GM06990 (cell line): ENCODE measurements at regions not wholly inside any gene's neighbourhood (a gene's known extent, or its start where the extent isn't known, plus 50 kb on each side); places are given as distances from the start of the nearest gene placed in this dataset.

Experiments used
- DNase-seq: peaks from one replicate; pipeline ENCODE4 v3.0.0-alpha.2; 2011; ENCODE audit not compliant: insufficient read length; ENCODE audit errors: extremely low read depth
- H3K27me3 ChIP-seq: replicated peaks from 2 replicates; pipeline ENCODE4 v1.6.0; 2011; ENCODE audit warnings: low read length; ENCODE audit not compliant: control insufficient read depth, insufficient read depth
- H3K36me3 ChIP-seq: 2 replicates; pipeline ENCODE4 v1.5.1; 2011; ENCODE audit warnings: low read length; ENCODE audit not compliant: control insufficient read depth, insufficient read depth
- H3K4me3 ChIP-seq: replicated peaks from 2 replicates; pipeline ENCODE4 v1.5.1; 2011; ENCODE audit warnings: low read depth, mild to moderate bottlenecking, control low read depth, low read length
- TF ChIP-seq, protein P1 (sequence below): IDR thresholded peaks from 2 replicates; pipeline ENCODE4 v1.5.1; 2011; ENCODE audit warnings: low read length, control low read depth, mild to moderate bottlenecking, inconsistent platforms; ENCODE audit not compliant: insufficient read depth, poor library complexity, severe bottlenecking

DNA sequence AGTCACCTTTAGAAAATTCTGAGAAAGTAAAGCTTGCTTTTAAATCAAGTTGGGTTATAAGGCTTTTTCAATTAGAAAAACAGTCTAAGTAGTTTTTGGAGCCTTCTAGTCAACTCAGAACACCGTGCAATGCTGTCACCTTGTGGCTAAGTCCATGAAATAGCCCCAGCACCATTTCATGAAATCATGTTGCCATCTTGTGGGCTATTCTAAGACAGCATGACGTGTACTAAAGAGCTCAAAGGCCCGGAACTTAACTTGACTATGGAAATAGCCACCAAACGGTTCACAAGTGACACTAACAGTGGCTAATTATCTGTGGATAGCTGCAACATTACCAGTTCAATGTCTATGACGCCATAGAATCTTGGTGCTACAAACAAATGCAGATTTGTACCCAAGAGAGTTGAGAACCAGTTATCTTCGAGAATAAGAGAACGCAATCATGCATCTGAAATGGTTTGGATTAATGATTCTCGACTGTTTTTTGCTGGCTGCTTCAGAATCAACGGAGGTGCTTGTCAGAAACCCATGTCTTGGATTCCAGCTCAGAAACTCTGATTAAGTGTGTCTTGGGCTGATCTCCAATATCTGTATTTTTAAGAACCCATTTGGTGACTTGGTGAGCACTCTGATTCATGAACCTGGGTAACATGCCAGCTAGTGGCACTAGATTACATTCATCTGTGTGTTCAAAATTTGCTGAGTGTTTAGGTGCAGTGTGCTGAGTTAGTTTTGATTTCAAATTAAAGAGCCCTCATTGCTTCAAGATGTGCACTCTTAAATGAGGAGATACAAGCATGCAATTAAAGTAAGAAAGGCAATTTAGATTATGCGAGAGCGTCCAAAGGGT, 111.2 kb upstream of the MCTP2 start:
- H3K27me3 ChIP-seq, result no peaks in the 10 kb centered on the region
- DNase-seq, result peak; percentile 19
- no peak overlapping the region for H3K4me3 ChIP-seq
- TF ChIP-seq, protein P1, sequence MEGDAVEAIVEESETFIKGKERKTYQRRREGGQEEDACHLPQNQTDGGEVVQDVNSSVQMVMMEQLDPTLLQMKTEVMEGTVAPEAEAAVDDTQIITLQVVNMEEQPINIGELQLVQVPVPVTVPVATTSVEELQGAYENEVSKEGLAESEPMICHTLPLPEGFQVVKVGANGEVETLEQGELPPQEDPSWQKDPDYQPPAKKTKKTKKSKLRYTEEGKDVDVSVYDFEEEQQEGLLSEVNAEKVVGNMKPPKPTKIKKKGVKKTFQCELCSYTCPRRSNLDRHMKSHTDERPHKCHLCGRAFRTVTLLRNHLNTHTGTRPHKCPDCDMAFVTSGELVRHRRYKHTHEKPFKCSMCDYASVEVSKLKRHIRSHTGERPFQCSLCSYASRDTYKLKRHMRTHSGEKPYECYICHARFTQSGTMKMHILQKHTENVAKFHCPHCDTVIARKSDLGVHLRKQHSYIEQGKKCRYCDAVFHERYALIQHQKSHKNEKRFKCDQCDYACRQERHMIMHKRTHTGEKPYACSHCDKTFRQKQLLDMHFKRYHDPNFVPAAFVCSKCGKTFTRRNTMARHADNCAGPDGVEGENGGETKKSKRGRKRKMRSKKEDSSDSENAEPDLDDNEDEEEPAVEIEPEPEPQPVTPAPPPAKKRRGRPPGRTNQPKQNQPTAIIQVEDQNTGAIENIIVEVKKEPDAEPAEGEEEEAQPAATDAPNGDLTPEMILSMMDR, result peak; percentile 85
- H3K36me3 ChIP-seq, result no peaks in the 10 kb centered on the region

DNA sequence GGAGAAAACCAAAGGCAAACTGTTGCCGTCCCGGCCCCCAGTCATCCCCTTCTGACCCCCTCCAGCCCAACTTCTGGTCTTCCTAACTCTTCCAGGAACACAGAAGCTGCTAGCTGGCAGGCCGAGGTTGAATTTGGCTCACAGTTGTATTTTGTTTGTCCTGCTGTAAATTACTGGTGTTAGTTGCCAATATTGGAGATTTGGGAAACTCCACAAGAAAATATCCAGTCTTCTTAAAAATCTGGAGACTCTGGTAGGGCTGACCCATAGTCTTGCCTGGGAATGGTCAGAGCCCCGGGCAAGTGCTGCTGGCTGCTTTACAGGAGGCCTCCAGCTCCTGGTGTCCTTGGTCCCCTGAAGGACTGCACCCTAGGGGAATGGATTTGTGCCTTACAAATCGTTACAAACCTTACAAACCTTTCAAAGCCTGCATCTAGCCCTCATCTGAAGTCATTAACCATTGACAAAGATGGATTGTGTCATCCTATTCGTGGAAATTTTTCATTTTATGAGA, 112.0 kb upstream of the MCTP2 start:
- TF ChIP-seq, protein P1, result no peak
- no peaks in the 10 kb centered on the region for H3K36me3 ChIP-seq
- no peak overlapping the region for H3K4me3 ChIP-seq
- no peaks in the 10 kb centered on the region for H3K27me3 ChIP-seq
- DNase-seq, result no peak

DNA sequence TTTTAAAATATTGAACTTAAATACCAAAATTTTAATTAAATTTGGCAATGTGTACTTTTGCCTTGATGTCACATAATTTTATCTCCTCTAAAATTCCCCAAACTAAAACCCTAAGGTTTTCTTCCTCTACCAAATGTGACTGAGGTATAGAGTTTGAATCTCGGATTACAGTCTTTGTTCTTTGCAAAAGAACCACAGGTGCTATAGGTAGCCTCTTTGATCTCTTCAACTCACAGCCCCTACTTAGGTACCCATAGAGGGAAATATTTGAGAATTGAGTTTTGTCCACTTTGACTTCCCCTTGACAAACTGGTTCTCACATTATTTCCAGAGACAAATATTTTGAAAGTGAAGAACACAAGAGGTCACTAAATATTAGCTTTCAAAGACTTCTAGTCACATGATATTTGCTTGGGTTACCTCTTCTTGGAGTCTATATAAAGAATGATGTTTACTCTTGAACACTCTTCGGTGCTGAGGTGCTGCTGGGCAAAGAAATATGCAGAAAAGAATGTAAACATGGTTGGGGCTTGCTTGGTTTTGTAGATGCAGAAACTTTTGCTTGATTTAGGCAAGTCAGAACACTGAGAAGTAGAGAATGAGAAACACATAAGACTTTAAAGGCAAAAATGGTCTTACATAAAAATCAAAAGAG, 120.8 kb upstream of the MCTP2 start:
- Histone ChIP-seq H3K36me3 (no peaks in the 10 kb centered on the region), H3K4me3 (no peak overlapping the region), H3K27me3 (no peaks in the 10 kb centered on the region)
- TF ChIP-seq, protein P1, result no peak
- DNase-seq, result no peak

DNA sequence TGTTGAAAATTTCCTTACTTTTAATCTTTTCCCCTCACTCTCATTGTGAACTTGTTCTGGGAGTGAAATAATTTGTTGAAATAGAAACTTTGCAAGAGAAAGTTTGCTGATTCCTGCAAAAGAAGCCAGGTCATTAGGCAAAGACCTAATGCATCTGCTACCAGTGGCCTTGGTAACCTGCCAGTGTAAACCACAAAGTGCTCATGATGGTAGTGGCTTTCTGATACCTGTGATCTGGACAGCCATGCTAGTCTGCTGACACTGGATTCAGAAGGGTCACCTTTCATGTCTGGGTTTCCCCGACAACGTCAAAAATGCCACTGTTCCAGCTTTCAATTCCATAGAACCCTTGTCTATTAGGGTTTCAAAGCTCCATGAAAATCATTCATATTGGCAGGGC, 123.7 kb upstream of the MCTP2 start:
- no peaks in the 10 kb centered on the region for H3K36me3 ChIP-seq
- no peaks in the 10 kb centered on the region for H3K27me3 ChIP-seq
- no peak for DNase-seq
- no peak overlapping the region for H3K4me3 ChIP-seq
- TF ChIP-seq, protein P1, result no peak

DNA sequence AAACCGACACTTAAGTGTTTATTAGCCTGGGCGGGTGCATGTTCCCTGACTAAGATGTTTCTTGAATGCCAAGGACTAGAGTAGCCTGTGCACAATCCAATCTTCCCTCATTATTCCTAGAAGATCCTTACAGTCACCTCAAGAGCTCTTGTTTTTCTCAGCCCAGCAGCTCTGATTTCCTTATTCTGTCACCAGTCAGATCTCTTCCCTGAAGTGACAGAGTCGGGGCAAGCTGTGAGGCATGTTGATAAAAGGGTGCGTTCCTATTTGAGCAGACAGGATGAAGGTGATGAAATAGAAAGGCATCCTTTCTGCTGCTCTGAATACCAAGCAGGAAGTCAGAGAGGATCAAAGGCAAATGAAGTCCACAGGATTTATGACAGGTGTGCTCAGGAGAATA, 125.6 kb upstream of the MCTP2 start:
- H3K27me3 ChIP-seq, result no peaks in the 10 kb centered on the region
- DNase-seq, result no peak
- H3K36me3 ChIP-seq, result no peaks in the 10 kb centered on the region
- no peak overlapping the region for H3K4me3 ChIP-seq
- TF ChIP-seq, protein P1, result no peak
